ENCODE measurements at regions not wholly inside any gene's neighbourhood (a gene's known extent, or its start where the extent isn't known, plus 50 kb on each side); places are given as distances from the start of the nearest gene placed in this dataset.

DNA sequence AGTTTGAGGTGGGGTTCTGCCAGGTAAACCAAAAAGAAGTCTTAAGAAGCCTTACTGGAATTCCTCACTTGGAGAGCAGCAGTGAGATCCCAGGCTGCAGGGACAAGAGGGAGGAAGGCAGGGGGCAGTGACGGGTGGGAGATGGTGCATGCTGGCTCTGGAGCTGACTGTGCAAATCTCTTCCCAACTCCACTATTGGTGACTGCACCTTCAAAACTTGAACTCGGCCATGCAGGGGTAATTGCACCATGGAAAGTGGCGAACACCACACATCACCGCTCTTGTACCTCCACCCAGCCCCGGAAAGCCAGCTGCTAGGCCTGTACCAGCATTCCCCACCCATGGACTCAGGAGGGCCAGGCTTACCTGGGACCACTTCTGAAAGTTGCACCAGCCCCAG lies 51.4 kb upstream of the CDR2 start:
- no peak overlapping the region for H3K9ac ChIP-seq (replicated peaks; ENCODE audit: extremely low read depth, insufficient read depth, low read length)
- H3K27ac ChIP-seq (ENCODE audit: insufficient read depth, low read depth, low read length), result no peak overlapping the region
- H2AFZ ChIP-seq (ENCODE audit: low read depth, low read length), result no peak overlapping the region
- dilution Hi-C loops (cut with MboI; ENCODE audit: extremely low pct_ligation_motif_present, low sequenced_read_pairs), result no loop called here
- no peak for DNase-seq (ENCODE audit: low read depth, low spot score)
- no peaks in the 10 kb centered on the region for H3K4me1 ChIP-seq (ENCODE audit: control insufficient read depth, extremely low read depth, insufficient read depth, low read length)
- CTCF ChIA-PET, result no interaction called here
- no TSS peak for BruUV-seq (replicated peaks)
- H3K9me1 ChIP-seq (replicated peaks; ENCODE audit: control insufficient read depth, extremely low read depth, insufficient read depth, low read length), result no peaks in the 10 kb centered on the region
- POLR2A ChIA-PET, result no interaction called here
- intact Hi-C loops (cut with micrococcal nuclease), result no loop called here
- FAIRE-seq, result peak; percentile 12
- no peaks in the 10 kb centered on the region for H3K27me3 ChIP-seq (ENCODE audit: control insufficient read depth in 2 of 2, insufficient read depth in 2 of 2, low read length in 2 of 2)
- H4K20me1 ChIP-seq (replicated peaks; ENCODE audit: control insufficient read depth, extremely low read depth, insufficient read depth, low read length), result no peaks in the 10 kb centered on the region
- TF ChIP-seq, protein P1, sequence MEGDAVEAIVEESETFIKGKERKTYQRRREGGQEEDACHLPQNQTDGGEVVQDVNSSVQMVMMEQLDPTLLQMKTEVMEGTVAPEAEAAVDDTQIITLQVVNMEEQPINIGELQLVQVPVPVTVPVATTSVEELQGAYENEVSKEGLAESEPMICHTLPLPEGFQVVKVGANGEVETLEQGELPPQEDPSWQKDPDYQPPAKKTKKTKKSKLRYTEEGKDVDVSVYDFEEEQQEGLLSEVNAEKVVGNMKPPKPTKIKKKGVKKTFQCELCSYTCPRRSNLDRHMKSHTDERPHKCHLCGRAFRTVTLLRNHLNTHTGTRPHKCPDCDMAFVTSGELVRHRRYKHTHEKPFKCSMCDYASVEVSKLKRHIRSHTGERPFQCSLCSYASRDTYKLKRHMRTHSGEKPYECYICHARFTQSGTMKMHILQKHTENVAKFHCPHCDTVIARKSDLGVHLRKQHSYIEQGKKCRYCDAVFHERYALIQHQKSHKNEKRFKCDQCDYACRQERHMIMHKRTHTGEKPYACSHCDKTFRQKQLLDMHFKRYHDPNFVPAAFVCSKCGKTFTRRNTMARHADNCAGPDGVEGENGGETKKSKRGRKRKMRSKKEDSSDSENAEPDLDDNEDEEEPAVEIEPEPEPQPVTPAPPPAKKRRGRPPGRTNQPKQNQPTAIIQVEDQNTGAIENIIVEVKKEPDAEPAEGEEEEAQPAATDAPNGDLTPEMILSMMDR (IDR thresholded peaks at IDR 0.05; ENCODE audit: extremely low read depth in 1 of 2, insufficient read depth in 1 of 2, low read depth in 1 of 2, low read length in 2 of 2), result no peak
- no peak for TF ChIP-seq MYC (IDR thresholded peaks at IDR 0.05; ENCODE audit: low read depth, low read length)
- TF ChIP-seq, protein P2, sequence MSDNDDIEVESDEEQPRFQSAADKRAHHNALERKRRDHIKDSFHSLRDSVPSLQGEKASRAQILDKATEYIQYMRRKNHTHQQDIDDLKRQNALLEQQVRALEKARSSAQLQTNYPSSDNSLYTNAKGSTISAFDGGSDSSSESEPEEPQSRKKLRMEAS (IDR thresholded peaks at IDR 0.05; ENCODE audit: insufficient read depth, insufficient read length), result no peak
- TF ChIP-seq EZH2 (IDR thresholded peaks at IDR 0.05; ENCODE audit: borderline replicate concordance, low read depth, low read length, severe bottlenecking), result no peak
- TF ChIP-seq POLR2AphosphoS5 (IDR thresholded peaks at IDR 0.05; ENCODE audit: insufficient read depth, low read depth, low read length), result no peak
- no peak for TF ChIP-seq POLR2A (IDR thresholded peaks at IDR 0.05; ENCODE audit: low read depth, low read length)
- H3K4me2 ChIP-seq (ENCODE audit: insufficient read depth, low read length), result no peak overlapping the region
- H3K36me3 ChIP-seq (ENCODE audit: control insufficient read depth in 2 of 2, extremely low read depth in 1 of 2, insufficient read depth in 2 of 2, low read length in 2 of 2), result peaks cover 0 to 21% of the 10 kb centered on the region in 2 experiments
- no peaks in the 10 kb centered on the region for H3K79me2 ChIP-seq (ENCODE audit: control insufficient read depth, insufficient read depth, low read length)
- no peak overlapping the region for H3K4me3 ChIP-seq (replicated peaks in 1 of 3; ENCODE audit: insufficient read depth in 1 of 3, low read depth in 1 of 3, low read length in 3 of 3)
- no peaks in the 10 kb centered on the region for H3K9me3 ChIP-seq (replicated peaks; ENCODE audit: control insufficient read depth, insufficient read depth, low read length)

Data from endothelial cell of umbilical vein (primary cell).